HepG2 (cell line): ENCODE measurements at regions not wholly inside any gene's neighbourhood (a gene's known extent, or its start where the extent isn't known, plus 50 kb on each side); places are given as distances from the start of the nearest gene placed in this dataset.

Source experiments
- BRD4 ChIP-seq: sonication (generic); formaldehyde crosslinking; IDR thresholded peaks from 2 replicates; pipeline ENCODE4 v1.4.0; 2020; ENCODE audit warnings: missing genetic modification reagents
- EZH2 ChIP-seq: conservative IDR thresholded peaks from 2 replicates; pipeline ENCODE4 v1.6.1; 2012; ENCODE audit warnings: mild to moderate bottlenecking, low read depth, low read length, moderate library complexity
- MXD4 ChIP-seq: IDR thresholded peaks from 2 replicates; pipeline ENCODE4 v1.6.1; 2016; ENCODE audit warnings: mild to moderate bottlenecking, missing biosample characterization, missing genetic modification reagents
- THAP11 ChIP-seq: IDR thresholded peaks from 2 replicates; pipeline ENCODE4 v1.6.1; 2016; ENCODE audit warnings: missing biosample characterization, missing genetic modification reagents
- ZNF496 ChIP-seq: sonication (generic); formaldehyde crosslinking; IDR thresholded peaks from 2 replicates; pipeline ENCODE4 v1.8.1; 2023; ENCODE audit warnings: mild to moderate bottlenecking, moderate library complexity, missing genetic modification reagents; ENCODE audit not compliant: insufficient replicate concordance

- TF ChIP-seq ZNF496 (CRISPR knock-in tag) (no peak), MXD4 (CRISPR knock-in tag) (no peak), THAP11 (CRISPR knock-in tag) (no peak), BRD4 (no peak), EZH2 (no peak)
These were observed 450.0 kb downstream of the GADD45G start for GRCh38 chr9:90054810-90055209.
